Tongue (tissue), 1 donor: ENCODE measurements at regions not wholly inside any gene's neighbourhood (a gene's known extent, or its start where the extent isn't known, plus 50 kb on each side); places are given as distances from the start of the nearest gene placed in this dataset.

Experiments
- DNase-seq: peaks from one replicate; pipeline ENCODE4 v3.0.0-alpha.2; 2015

GRCh38 chr22:27574651-27575050 is 226.9 kb downstream of the MN1 start:
- DNase-seq: no peak

GRCh38 chr22:27575348-27575747 is 226.2 kb downstream of the MN1 start:
- DNase-seq: no peak

GRCh38 chr22:27576413-27576812 is 225.1 kb downstream of the MN1 start:
- DNase-seq: peak; percentile 69

GRCh38 chr22:27576815-27577573 is 224.6 kb downstream of the MN1 start:
- DNase-seq: peak; percentile 90

- DNase-seq: peak; percentile 36
Observed at GRCh38 chr22:27577574-27577969, 224.0 kb downstream of the MN1 start.

DNA sequence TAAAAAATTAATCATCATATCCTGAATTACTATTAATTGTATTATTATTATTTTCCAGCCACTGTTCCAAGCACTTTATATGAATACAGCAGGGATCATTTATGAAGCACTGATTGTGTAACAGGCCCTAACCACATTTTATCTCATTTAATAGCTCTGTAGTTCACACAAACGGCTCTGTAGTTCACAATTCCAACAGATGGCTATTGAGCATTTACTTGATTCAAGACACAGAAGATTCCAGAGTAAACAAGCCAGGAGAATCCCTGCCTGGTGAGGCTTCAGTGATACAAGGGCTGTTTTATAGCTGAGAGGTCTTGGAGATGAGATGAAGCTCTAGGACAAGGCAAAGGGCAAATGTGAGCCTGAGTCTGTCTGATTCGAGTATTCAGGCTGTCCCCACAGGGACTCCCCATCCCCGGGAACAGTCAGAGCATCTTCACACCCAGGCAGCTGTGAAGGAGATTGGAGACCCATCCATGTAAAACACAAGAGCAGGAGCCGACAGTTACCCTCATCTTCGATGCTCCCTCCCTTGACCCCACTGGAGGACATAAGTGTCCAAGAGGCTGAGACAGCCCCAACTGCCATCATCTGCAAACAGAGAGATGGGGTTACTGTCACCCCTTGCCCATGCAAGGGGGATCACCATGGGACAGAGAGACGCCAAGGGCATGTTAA is 222.5 kb downstream of the MN1 start:
- DNase-seq: no peak

GRCh38 chr22:27580311-27580897 is 221.2 kb downstream of the MN1 start:
- no peak for DNase-seq

GRCh38 chr22:27581236-27581635 is 220.3 kb downstream of the MN1 start:
- DNase-seq: peak; percentile 85

DNA sequence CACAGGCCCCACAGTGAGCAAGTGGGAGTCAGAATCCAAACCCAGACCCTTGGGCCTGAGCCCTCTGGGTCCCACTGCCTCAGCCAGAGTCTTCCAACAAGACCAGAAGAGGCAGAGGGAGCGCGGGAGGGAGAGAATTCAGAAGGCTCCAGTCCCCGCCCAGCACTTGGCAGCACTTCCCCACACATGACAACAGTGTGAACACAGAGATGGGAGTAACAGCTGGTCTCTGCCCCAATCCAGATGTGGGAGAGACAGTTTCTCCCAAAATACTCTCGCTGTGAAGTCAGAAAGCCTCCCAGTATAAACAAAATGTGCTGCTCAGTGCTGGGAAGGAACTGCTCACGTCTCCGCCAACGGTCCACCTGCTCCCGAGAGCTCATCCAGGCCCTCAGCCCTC is 219.9 kb downstream of the MN1 start:
- DNase-seq: peak; percentile 98

DNA sequence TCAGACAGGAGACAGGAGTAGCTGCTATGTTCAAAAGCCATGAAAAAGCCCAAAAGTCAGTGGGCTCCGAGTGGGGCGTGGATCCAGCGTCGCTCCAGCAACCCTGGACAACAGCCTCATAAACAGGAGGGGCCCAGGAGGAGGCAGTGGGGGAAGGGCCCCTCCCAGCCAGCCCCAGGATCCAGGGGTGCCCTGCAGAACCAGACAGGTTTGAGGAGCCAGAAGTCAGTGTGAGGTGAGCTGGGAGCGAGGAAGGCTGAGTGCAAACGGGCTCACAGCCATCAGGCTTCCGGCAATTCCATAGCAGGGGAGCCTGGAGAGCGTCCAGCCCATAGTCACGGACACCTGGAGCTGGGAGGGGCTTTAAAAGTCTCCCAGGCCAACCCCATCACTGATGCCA is 217.7 kb downstream of the MN1 start:
- DNase-seq: peak; percentile 73

DNA sequence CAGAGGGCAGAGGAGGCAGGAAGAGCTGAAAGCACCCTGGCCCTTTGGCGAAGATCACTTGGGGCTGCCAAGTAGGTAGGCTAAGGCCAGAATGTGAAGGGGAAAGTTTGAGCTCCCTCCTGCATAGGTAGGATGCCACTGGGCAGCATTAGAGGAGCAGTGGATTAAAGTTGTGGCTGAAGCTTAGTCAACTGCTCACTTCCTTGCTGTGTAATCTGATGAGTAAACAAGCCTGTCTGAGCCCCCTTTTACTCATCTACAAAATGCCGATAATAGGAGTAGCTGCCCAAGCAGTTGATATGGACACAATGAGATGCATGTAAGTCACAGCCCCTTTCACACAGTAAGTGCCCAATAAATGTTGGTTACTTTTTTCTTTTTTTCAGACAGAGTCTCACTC is 216.4 kb downstream of the MN1 start:
- no peak for DNase-seq

- DNase-seq: no peak
Observed at GRCh38 chr22:27588268-27588667, 213.3 kb downstream of the MN1 start.

DNA sequence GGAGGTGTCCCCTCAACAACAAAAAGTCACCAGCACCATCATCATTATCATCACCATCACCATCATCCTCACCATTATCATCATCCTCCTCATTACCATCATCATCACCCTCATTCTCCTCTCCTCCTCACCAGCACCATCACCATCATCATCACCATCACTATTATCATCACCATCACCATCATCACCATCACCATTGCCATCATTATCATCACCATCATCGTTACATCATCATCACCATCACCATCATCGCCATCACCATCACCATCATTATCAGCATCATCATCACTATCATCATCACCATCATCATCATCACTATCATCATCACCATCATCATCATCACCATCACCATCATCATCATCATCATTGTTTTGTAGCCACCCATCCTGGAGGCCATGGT is 212.6 kb downstream of the MN1 start:
- DNase-seq: no peak

DNA sequence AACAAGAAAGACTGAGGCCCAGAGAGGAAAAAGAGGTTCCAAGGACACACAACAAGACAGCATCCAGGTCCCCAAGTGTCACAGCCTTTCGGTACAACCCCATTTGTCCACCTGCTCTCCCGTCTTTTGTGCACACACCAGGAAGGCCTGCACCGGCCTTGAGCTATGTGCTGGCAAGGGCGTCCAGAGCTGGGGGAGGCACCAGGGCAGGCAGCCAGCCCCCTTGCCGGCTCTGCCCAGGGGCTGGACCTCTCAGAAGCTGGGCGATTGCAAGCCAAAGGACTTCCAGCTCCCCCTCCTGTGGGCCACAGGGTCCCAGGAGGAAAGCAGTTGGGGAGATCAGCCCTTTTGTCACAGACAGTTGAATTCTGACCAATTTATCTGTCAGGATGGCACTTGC is 210.5 kb downstream of the MN1 start:
- no peak for DNase-seq

DNA sequence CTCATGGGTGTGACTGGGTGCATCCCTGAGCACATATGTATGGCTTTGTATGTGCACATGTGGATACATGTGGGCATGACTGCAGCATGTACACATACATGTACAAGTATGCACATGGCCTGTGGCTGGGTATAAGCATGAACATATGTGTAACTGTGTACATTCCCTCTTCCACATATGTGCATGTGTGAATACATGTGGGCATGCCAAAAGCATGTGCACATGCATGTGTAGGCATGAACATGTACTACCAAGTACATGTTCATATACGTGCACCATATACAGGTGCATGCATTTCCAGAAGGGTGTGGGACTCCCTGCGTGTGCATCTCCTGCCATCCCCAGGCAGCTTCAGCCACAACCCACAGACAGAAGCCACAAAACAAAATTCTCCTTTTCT is 208.2 kb downstream of the MN1 start:
- no peak for DNase-seq

DNA sequence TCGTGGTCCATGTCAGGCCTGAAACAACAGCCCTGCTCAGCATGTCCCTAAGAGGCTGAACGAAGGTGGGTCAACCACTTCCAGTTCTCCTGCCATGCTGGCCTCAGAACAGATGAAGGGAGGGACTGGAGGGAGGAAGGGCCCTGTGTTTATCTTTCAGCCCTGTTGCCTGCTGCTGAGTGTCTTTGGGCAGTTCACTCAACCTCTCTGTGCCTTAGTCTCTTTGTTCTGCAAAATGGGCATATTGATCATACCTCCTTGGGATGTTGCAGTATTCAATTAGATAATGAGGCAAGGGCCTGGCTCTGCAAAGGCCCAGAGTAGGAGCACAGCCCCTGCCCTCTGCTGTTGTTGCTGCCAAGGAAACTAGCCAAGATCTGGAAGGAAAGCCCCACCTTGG is 207.5 kb downstream of the MN1 start:
- no peak for DNase-seq

DNA sequence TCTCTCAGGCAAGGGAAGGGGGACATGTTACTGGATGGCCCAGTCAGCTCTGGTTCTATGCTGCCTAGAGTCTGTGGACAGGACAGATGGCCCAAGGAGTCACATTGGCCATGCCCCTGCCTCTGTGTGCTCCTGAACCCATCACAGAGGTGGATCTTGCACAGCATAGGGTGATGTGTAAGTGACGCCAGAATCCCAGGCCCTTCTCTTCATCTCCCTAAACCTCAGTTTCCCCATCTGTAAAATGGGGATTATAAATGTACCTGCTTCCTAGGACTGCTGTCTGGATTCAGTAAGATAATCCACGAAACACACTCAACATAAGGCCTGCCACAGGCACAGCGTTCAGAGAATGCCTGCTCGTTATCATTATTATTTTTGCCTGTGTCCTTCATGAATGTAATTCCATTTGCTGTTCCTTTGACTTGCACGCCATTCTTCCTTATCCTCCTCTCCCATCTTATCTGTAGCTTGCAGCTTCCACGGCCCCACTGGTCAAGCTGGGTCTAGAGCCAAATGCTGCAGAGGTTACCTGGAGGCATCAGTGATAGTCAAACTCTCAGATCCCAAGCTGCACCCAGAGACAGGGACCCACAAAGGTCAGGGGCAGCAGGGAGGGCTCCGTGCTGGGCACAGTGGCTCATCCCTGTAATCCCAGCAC is 207.0 kb downstream of the MN1 start:
- no peak for DNase-seq

DNA sequence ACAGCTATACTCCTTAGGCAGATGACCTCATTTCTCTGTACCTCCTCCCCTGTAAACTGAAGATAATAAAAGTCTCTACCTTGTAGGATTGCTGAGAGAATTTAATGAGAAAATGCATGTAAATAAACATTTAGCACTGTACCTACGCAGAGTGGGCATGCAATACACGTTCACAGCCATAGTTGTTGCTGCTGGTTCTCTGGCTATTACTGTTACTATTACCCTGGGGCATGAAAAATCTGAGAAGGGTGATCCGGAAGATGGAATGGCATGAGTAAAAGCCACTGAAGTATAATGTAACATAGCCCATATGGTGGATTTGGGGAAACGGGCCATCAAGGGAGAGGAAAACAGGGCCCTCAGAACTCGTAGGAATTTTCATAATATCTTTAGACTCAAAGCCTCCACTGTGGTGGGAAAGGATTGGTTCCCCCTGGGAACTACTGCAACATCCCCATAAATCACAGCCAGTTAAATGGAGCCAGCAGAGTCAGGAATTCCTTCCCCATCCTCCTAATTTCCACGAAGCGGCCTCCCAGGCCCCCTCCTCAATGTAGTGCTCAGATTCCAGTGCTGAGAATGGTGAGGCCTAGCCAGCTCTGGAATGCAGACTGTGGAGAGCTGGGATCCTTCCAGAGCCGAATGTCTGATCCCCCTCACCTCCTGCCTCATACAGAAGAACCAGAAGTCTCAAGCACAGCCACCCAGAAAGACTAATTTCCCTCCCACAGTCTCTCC is 205.3 kb downstream of the MN1 start:
- peak; percentile 60 for DNase-seq

GRCh38 chr22:27597703-27598444 is 203.7 kb downstream of the MN1 start:
- DNase-seq: no peak

- DNase-seq: no peak
Observed at GRCh38 chr22:27598792-27599191, 202.8 kb downstream of the MN1 start.

- no peak for DNase-seq
Observed at GRCh38 chr22:27601195-27601594, 200.4 kb downstream of the MN1 start.

DNA sequence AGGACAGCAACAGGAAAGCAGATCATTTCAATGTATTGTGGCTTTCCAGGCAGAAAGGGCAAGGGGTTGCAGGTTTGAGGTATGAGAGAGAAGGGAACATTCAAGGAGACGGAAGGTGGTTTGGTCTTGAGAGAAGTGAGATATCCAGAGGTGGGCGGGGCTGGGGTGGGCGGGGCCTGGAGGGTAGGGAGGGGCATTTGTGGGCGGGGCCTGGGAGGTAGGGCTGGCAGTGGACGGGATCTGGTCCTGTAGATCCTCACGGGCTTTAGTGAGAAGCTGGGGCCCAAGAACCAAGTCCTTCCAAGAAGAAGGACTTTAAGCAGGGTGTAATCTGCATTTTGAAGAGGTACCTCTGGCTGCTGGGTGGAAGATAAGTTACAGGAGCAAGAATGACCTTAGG is 199.2 kb downstream of the MN1 start:
- DNase-seq: no peak
